Aorta (tissue), 5 donors: ENCODE measurements at regions not wholly inside any gene's neighbourhood (a gene's known extent, or its start where the extent isn't known, plus 50 kb on each side); places are given as distances from the start of the nearest gene placed in this dataset.
A peak's percentile ranks its signal among the peaks of the same experiment; 100 is the strongest.

ENCODE experiments used
- ATAC-seq: fragments of 200-7000 bp; cut with Tn5 transposase; one replicate; pipeline ENCODE4 v1.9.1; 2022; ENCODE audit warnings: moderate library complexity; ENCODE audit not compliant: low FRiP score
- DNase-seq, 2 donors: peaks; one replicate each; pipeline ENCODE4 v3.0.0-alpha.2; 2020
- H3K27ac ChIP-seq, 2 donors: one replicate each; pipeline ENCODE4 v1.5.1; 2013; ENCODE audit warnings: low read length in 2 of 2, mild to moderate bottlenecking in 2 of 2, moderate library complexity in 2 of 2, control low read depth in 1 of 2, inconsistent platforms in 1 of 2, low read depth in 1 of 2
- H3K27me3 ChIP-seq, 2 donors: one replicate each; pipeline ENCODE4 v1.6.1; 2013; ENCODE audit warnings: control low read depth in 1 of 2, low read length in 1 of 2, mild to moderate bottlenecking in 1 of 2, moderate library complexity in 1 of 2; ENCODE audit not compliant: insufficient read depth in 2 of 2, control insufficient read depth in 1 of 2
- H3K36me3 ChIP-seq, 2 donors: one replicate each; pipeline ENCODE4 v1.6.1; 2013; ENCODE audit warnings: control low read depth in 1 of 2, low read length in 1 of 2, mild to moderate bottlenecking in 1 of 2; ENCODE audit not compliant: insufficient read depth in 2 of 2, control insufficient read depth in 1 of 2
- H3K4me1 ChIP-seq, 2 donors: one replicate each; pipeline ENCODE4 v1.6.1; 2013; ENCODE audit warnings: low read length in 2 of 2, control low read depth in 1 of 2, mild to moderate bottlenecking in 1 of 2, moderate library complexity in 1 of 2; ENCODE audit not compliant: insufficient read depth in 2 of 2, control insufficient read depth in 1 of 2
- H3K4me3 ChIP-seq, 2 donors: one replicate each; pipeline ENCODE4 v1.5.1; 2013; ENCODE audit warnings: low read length in 2 of 2, control low read depth in 1 of 2, mild to moderate bottlenecking in 1 of 2
- H3K9me3 ChIP-seq: one replicate; pipeline ENCODE4 v1.6.1; 2013; ENCODE audit warnings: mild to moderate bottlenecking, low read length; ENCODE audit not compliant: control insufficient read depth
- WGBS, 2 donors: extraction: QIAGEN DNeasy Blood & Tissue Kit; methylation state at CpG; one replicate each; pipeline ENCODE4 v1.1.7; 2013; 5-methylcytosine and 5-hydroxymethylcytosine counted together
- intact Hi-C, 2 donors: fragments of 100-400 bp; cut with DNase I; formaldehyde crosslinking; loops; one replicate each; pipeline versions ENCODE4 v1.14.2 to v1.15.0; 2022
- donor health status: healthy with polysubstance abuse.
- donor health status: Bipolar disorder and iron deficiency.
- donor health status: DM: no; HTN: no; CAD: no.
- donor health status: DM: no; HTN: no; CAD: no.
- donor health status: DM: yes; HTN: yes; CAD: no.

DNA sequence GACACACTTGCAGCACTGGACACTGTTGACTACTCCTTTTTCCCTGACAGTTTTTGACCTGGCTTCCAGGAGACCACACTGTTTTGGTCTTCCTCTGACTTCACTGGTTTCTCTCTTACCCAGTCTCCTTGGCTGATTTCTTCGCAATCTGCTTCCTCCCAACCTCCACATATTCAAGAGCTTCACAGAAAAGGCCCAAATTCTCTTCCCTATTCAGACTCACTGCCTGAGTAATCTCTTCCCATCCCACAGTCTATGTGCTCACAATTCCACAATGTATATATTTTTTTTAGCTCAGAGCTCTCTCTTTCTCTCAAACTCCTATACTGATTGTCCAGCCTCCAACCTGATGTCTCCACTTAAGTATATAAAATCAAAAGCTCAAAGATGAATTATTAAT, 115.4 kb downstream of the SINHCAF start:
- Histone ChIP-seq H3K36me3 (no peaks in the 10 kb centered on the region), H3K4me1 (no peaks in the 10 kb centered on the region), H3K27me3 (no peaks in the 10 kb centered on the region), H3K9me3 (no peaks in the 10 kb centered on the region), H3K4me3 (no peak overlapping the region), H3K27ac (no peak overlapping the region)
- intact Hi-C loops: no loop called here
- ATAC-seq: no peak
- 97% methylated on average over 1 of the region's 1 CpG for WGBS, 2 donors
- no peak for DNase-seq

DNA sequence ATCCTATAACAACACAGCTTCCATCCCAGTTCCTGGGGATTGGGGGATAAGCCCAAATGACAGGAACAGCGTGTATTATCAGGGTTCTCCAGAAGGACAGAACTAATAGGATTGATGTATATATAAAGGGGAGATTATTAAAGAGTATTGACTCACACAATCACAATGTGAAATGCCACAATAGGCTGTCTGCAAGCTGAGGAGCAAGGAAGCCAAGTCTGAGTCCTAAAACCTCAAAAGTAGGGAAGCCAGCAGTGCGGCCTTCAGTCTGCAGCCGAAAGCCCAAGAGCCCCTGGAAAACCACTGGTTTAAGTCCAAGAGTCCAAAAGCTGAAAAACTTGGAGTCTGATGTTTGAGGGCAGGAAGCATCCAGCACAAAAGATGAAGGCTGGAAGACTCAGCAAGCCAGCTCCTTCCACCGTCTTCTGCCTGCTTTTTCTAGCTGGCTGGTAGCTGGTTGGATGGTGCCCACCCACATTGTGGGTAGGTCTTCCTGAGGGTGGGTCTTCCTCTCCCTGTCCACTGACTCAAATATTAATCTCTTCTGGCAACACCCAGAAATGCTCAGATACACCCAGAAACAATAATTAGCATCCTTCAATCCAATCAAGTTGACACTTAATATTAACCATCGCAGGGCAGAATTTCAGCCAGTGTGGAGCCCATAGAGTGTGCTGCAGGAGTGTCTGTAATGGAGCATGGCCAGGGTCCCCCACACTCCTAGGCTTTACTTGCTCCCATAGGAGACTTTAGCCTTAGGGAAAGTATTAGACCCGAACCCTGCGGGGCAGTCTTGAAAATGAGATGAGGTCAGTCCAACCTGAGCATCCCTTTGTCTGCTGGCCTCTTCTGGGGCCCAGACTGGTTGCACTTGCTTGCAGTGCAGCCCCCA, 111.1 kb downstream of the SINHCAF start:
- no peak for DNase-seq
- Histone ChIP-seq H3K27ac (no peak overlapping the region), H3K27me3 (no peaks in the 10 kb centered on the region), H3K4me3 (no peak overlapping the region), H3K36me3 (no peaks in the 10 kb centered on the region), H3K9me3 (no peaks in the 10 kb centered on the region), H3K4me1 (no peaks in the 10 kb centered on the region)
- 77 to 85% methylated on average over 7 of the region's 7 CpGs for WGBS, 2 donors
- intact Hi-C loops: no loop called here
- ATAC-seq: no peak

GRCh38 chr12:31215518-31216232, 110.3 kb downstream of the SINHCAF start:
- intact Hi-C loops: no loop called here
- 51 to 56% methylated on average over 6 of the region's 6 CpGs for WGBS, 2 donors
- DNase-seq: no peak
- no peaks in the 10 kb centered on the region for H3K4me1 ChIP-seq
- peak; percentile 31 for ATAC-seq
- H3K27ac ChIP-seq: no peak overlapping the region
- no peaks in the 10 kb centered on the region for H3K27me3 ChIP-seq
- H3K36me3 ChIP-seq: no peaks in the 10 kb centered on the region
- no peak overlapping the region for H3K4me3 ChIP-seq
- H3K9me3 ChIP-seq: no peaks in the 10 kb centered on the region

- no peaks in the 10 kb centered on the region for H3K9me3 ChIP-seq
- ATAC-seq (no peak), DNase-seq (no peak)
- intact Hi-C loops: no loop called here
- no peak overlapping the region for H3K27ac ChIP-seq
- H3K4me3 ChIP-seq: no peak overlapping the region
- H3K4me1 ChIP-seq: no peaks in the 10 kb centered on the region
- no peaks in the 10 kb centered on the region for H3K36me3 ChIP-seq
- WGBS, 2 donors: 76 to 87% methylated on average over 2 of the region's 2 CpGs
- no peaks in the 10 kb centered on the region for H3K27me3 ChIP-seq
Measured at GRCh38 chr12:31216479-31216878, 109.5 kb downstream of the SINHCAF start.

GRCh38 chr12:31217356-31218130, 108.4 kb downstream of the SINHCAF start:
- DNase-seq: no peak
- no peaks in the 10 kb centered on the region for H3K36me3 ChIP-seq
- 53 to 63% methylated on average over 19 of the region's 19 CpGs for WGBS, 2 donors
- no peak for ATAC-seq
- H3K9me3 ChIP-seq: no peaks in the 10 kb centered on the region
- H3K4me1 ChIP-seq: no peaks in the 10 kb centered on the region
- H3K27me3 ChIP-seq: no peaks in the 10 kb centered on the region
- H3K4me3 ChIP-seq: no peak overlapping the region
- no peak overlapping the region for H3K27ac ChIP-seq
- intact Hi-C loops: no loop called here

DNA sequence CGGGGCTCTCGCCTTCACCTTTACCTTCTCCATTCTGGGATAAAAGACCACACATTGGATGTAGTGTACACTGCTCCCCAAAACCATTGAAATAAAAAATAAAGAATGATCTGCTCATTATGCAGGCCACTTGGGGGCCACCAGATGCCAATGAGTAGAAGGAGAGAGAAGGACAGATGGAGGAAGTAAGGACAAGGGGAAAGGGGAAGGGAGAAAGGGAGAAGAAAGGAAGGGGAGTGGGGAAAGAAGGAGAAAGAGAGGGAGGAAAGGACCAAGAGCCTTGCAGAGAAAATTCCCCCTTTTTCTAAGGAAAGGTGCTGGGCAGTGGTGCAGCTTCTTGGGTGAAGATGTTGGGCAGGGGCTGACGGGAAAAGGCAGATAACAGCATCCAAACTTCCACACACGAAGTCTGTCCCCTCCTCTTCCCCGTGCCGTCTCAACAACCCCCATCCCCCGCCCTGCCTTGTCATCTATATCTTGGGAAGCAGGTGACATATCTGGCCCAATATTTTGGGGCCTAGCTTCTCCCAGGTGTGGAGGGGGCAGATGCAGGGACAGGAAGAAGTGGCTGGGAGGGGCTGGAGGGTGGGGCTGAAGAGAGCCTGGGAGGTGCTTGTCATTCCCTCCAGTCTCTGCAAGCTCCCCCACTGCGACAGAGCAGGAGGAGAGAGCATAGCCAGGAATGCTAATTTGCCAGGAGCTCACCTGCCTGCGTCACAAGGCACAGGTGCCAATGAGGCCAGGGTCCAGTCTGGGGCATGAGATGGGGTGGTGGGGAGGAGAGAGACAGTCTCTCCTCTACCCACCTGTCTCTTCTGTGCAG, 107.5 kb downstream of the SINHCAF start:
- Histone ChIP-seq H3K27ac (no peak overlapping the region), H3K4me3 (no peak overlapping the region), H3K27me3 (no peaks in the 10 kb centered on the region), H3K9me3 (no peaks in the 10 kb centered on the region), H3K4me1 (no peaks in the 10 kb centered on the region), H3K36me3 (no peaks in the 10 kb centered on the region)
- intact Hi-C loops: no loop called here
- DNase-seq (no peak), ATAC-seq (no peak)
- 56 to 69% methylated on average over 9 of the region's 9 CpGs for WGBS, 2 donors

DNA sequence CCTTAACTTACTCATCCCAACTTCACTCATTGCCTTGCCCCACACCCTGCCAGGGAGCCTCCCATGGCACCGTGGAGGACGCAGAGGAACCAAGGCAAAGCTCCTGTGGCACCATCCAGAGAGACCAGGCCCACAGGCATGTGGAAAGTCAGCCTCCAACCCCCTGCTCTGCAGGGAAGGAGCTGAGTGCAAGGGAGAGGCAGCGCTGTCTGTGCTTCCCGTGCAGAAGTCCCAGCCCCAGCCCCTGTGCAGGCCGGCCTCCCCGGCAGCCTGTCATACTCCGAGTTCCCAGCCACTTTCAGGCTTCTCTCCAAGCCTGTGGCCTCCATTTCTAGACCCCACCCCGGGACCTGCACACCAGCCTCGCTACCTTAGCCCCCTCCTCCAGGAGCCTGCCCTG, 106.4 kb downstream of the SINHCAF start:
- no peaks in the 10 kb centered on the region for H3K9me3 ChIP-seq
- intact Hi-C loops: no loop called here
- no peaks in the 10 kb centered on the region for H3K27me3 ChIP-seq
- DNase-seq (no peak), ATAC-seq (no peak)
- 92 to 94% methylated on average over 9 of the region's 9 CpGs for WGBS, 2 donors
- H3K36me3 ChIP-seq: no peaks in the 10 kb centered on the region
- H3K4me3 ChIP-seq: no peak overlapping the region
- H3K27ac ChIP-seq: no peak overlapping the region
- no peaks in the 10 kb centered on the region for H3K4me1 ChIP-seq

DNA sequence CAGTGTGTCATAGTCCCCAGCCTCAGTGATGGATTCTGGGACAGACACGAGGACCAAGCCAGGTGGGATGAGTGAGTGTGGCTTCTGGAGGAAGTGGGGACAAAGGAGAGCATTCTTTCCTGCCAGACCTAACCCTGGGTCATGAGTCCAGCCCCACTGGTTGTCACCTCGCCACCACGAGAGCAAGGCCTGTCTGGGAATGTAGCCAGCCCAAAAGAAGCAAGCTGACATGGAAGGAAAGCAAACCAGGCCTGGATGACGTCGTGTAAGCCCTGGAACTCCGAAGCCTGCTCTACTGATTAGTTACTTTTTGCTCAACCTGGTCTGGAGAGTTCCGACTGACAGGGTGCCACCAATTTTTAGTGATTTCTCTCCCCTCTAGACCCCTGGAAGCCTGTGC, 105.9 kb downstream of the SINHCAF start:
- no peaks in the 10 kb centered on the region for H3K4me1 ChIP-seq
- no peak for DNase-seq
- no peak overlapping the region for H3K4me3 ChIP-seq
- no peak overlapping the region for H3K27ac ChIP-seq
- H3K36me3 ChIP-seq: no peaks in the 10 kb centered on the region
- H3K9me3 ChIP-seq: no peaks in the 10 kb centered on the region
- 39 to 41% methylated on average over 7 of the region's 7 CpGs for WGBS, 2 donors
- no peaks in the 10 kb centered on the region for H3K27me3 ChIP-seq
- ATAC-seq: no peak
- intact Hi-C loops: no loop called here
